ENCODE measurements at regions not wholly inside any gene's neighbourhood (a gene's known extent, or its start where the extent isn't known, plus 50 kb on each side); places are given as distances from the start of the nearest gene placed in this dataset.

GRCh38 chr11:70688142-70688541 is 289.8 kb downstream of the CTTN start:
- no peak for DNase-seq

- no peak for DNase-seq
Measured at GRCh38 chr11:70689764-70690163, 291.4 kb downstream of the CTTN start.

- no peak for DNase-seq
Measured at GRCh38 chr11:70692131-70692530, 293.8 kb downstream of the CTTN start.

GRCh38 chr11:70694371-70694770 is 296.0 kb downstream of the CTTN start:
- DNase-seq, result no peak

- DNase-seq, result no peak
Measured at GRCh38 chr11:70695086-70695960, 297.0 kb downstream of the CTTN start.

GRCh38 chr11:70696076-70696475 is 297.7 kb downstream of the CTTN start:
- no peak for DNase-seq

- no peak for DNase-seq
Measured at GRCh38 chr11:70696564-70696963, 298.2 kb downstream of the CTTN start.

GRCh38 chr11:70697701-70698100 is 299.4 kb downstream of the CTTN start:
- no peak for DNase-seq

GRCh38 chr11:70698871-70699270 is 300.5 kb downstream of the CTTN start:
- DNase-seq, result no peak

GRCh38 chr11:70699294-70700221 is 301.2 kb downstream of the CTTN start:
- no peak for DNase-seq

- DNase-seq, result no peak
Measured at GRCh38 chr11:70700453-70700852, 302.1 kb downstream of the CTTN start.

- no peak for DNase-seq
Measured at GRCh38 chr11:70700871-70701270, 302.5 kb downstream of the CTTN start.

- no peak for DNase-seq
Measured at GRCh38 chr11:70702040-70702648, 303.8 kb downstream of the CTTN start.

GRCh38 chr11:70703141-70704064 is 305.1 kb downstream of the CTTN start:
- no peak for DNase-seq

GRCh38 chr11:70705097-70705496 is 306.8 kb downstream of the CTTN start:
- DNase-seq, result no peak

- DNase-seq, result no peak
Measured at GRCh38 chr11:70705930-70706329, 307.6 kb downstream of the CTTN start.

- no peak for DNase-seq
Measured at GRCh38 chr11:70707821-70708220, 309.5 kb downstream of the CTTN start.

GRCh38 chr11:70709596-70709995 is 311.3 kb downstream of the CTTN start:
- DNase-seq, result no peak

- DNase-seq, result no peak
Measured at GRCh38 chr11:70710192-70710591, 311.9 kb downstream of the CTTN start.

- DNase-seq, result no peak
Measured at GRCh38 chr11:70710601-70711000, 312.3 kb downstream of the CTTN start.

GRCh38 chr11:70711095-70711910 is 313.0 kb downstream of the CTTN start:
- DNase-seq, result no peak

GRCh38 chr11:70711911-70712185 is 313.5 kb downstream of the CTTN start:
- DNase-seq, result no peak

Data from activated CD4-positive, alpha-beta T cell treated with anti-CD3 and anti-CD28 coated beads, Interleukin-2, amount 50 U/mL, for 16 hours (primary cell).